ENCODE measurements at regions not wholly inside any gene's neighbourhood (a gene's known extent, or its start where the extent isn't known, plus 50 kb on each side); places are given as distances from the start of the nearest gene placed in this dataset.

GRCh38 chr4:179582164-179582905 is 2140.1 kb upstream of the AGA start:
- TF ChIP-seq POLR2A (IDR thresholded peaks at IDR 0.05; ENCODE audit: low read length) (no peak), GATA1 (IDR thresholded peaks at IDR 0.05; ENCODE audit: low read depth, low read length) (no peak)
- DNase-seq: no peak

GRCh38 chr4:179583221-179583620 is 2141.0 kb upstream of the AGA start:
- DNase-seq: no peak
- TF ChIP-seq GATA1 (IDR thresholded peaks at IDR 0.05; ENCODE audit: low read depth, low read length) (no peak), POLR2A (IDR thresholded peaks at IDR 0.05; ENCODE audit: low read length) (no peak)

GRCh38 chr4:179584101-179584500 is 2141.9 kb upstream of the AGA start:
- TF ChIP-seq GATA1 (IDR thresholded peaks at IDR 0.05; ENCODE audit: low read depth, low read length) (no peak), POLR2A (IDR thresholded peaks at IDR 0.05; ENCODE audit: low read length) (no peak)

GRCh38 chr4:179585761-179586160 is 2143.5 kb upstream of the AGA start:
- no peak for DNase-seq
- no peak for TF ChIP-seq GATA1 (IDR thresholded peaks at IDR 0.05; ENCODE audit: low read depth, low read length)
- TF ChIP-seq POLR2A (IDR thresholded peaks at IDR 0.05; ENCODE audit: low read length): no peak

More at GRCh38 chr4:179584101-179584500, 2141.9 kb upstream of the AGA start:
- DNase-seq: no peak

GRCh38 chr4:179586460-179586859 is 2144.2 kb upstream of the AGA start:
- TF ChIP-seq POLR2A (IDR thresholded peaks at IDR 0.05; ENCODE audit: low read length) (no peak), GATA1 (IDR thresholded peaks at IDR 0.05; ENCODE audit: low read depth, low read length) (no peak)

GRCh38 chr4:179595671-179596410 is 2153.6 kb upstream of the AGA start:
- no peak for DNase-seq
- TF ChIP-seq GATA1 (IDR thresholded peaks at IDR 0.05; ENCODE audit: low read depth, low read length) (no peak), POLR2A (IDR thresholded peaks at IDR 0.05; ENCODE audit: low read length) (no peak)

More at GRCh38 chr4:179586460-179586859, 2144.2 kb upstream of the AGA start:
- DNase-seq: no peak

GRCh38 chr4:179596621-179597020 is 2154.4 kb upstream of the AGA start:
- TF ChIP-seq POLR2A (IDR thresholded peaks at IDR 0.05; ENCODE audit: low read length): no peak
- TF ChIP-seq GATA1 (IDR thresholded peaks at IDR 0.05; ENCODE audit: low read depth, low read length): no peak
- no peak for DNase-seq

- TF ChIP-seq POLR2A (IDR thresholded peaks at IDR 0.05; ENCODE audit: low read length): no peak
- TF ChIP-seq GATA1 (IDR thresholded peaks at IDR 0.05; ENCODE audit: low read depth, low read length): no peak
- DNase-seq: no peak
Measured at GRCh38 chr4:179597301-179597700, 2155.1 kb upstream of the AGA start.

- DNase-seq: no peak
- TF ChIP-seq POLR2A (IDR thresholded peaks at IDR 0.05; ENCODE audit: low read length) (no peak), GATA1 (IDR thresholded peaks at IDR 0.05; ENCODE audit: low read depth, low read length) (no peak)
Measured at GRCh38 chr4:179601671-179602070, 2159.4 kb upstream of the AGA start.

GRCh38 chr4:179605196-179605595 is 2163.0 kb upstream of the AGA start:
- no peak for DNase-seq
- TF ChIP-seq GATA1 (IDR thresholded peaks at IDR 0.05; ENCODE audit: low read depth, low read length) (no peak), POLR2A (IDR thresholded peaks at IDR 0.05; ENCODE audit: low read length) (no peak)

- TF ChIP-seq GATA1 (IDR thresholded peaks at IDR 0.05; ENCODE audit: low read depth, low read length) (no peak), POLR2A (IDR thresholded peaks at IDR 0.05; ENCODE audit: low read length) (no peak)
- no peak for DNase-seq
Measured at GRCh38 chr4:179607003-179607402, 2164.8 kb upstream of the AGA start.

GRCh38 chr4:179615704-179616103 is 2173.5 kb upstream of the AGA start:
- TF ChIP-seq GATA1 (IDR thresholded peaks at IDR 0.05; ENCODE audit: low read depth, low read length) (no peak), POLR2A (IDR thresholded peaks at IDR 0.05; ENCODE audit: low read length) (no peak)
- no peak for DNase-seq

- no peak for DNase-seq
- TF ChIP-seq GATA1 (IDR thresholded peaks at IDR 0.05; ENCODE audit: low read depth, low read length): no peak
- no peak for TF ChIP-seq POLR2A (IDR thresholded peaks at IDR 0.05; ENCODE audit: low read length)
Measured at GRCh38 chr4:179618966-179619365, 2176.7 kb upstream of the AGA start.

- DNase-seq: no peak
- TF ChIP-seq GATA1 (IDR thresholded peaks at IDR 0.05; ENCODE audit: low read depth, low read length) (no peak), POLR2A (IDR thresholded peaks at IDR 0.05; ENCODE audit: low read length) (no peak)
Measured at GRCh38 chr4:179624768-179625181, 2182.5 kb upstream of the AGA start.

GRCh38 chr4:179625406-179625805 is 2183.2 kb upstream of the AGA start:
- no peak for DNase-seq
- TF ChIP-seq POLR2A (IDR thresholded peaks at IDR 0.05; ENCODE audit: low read length): no peak
- no peak for TF ChIP-seq GATA1 (IDR thresholded peaks at IDR 0.05; ENCODE audit: low read depth, low read length)

All from erythroblast (primary cell).